ENCODE measurements at regions not wholly inside any gene's neighbourhood (a gene's known extent, or its start where the extent isn't known, plus 50 kb on each side); places are given as distances from the start of the nearest gene placed in this dataset.
"Not testable (repeated sequence)": the region's sequence is repeated elsewhere in the genome, so short reads cannot be mapped to it uniquely, and the experiment has no call there.

DNA sequence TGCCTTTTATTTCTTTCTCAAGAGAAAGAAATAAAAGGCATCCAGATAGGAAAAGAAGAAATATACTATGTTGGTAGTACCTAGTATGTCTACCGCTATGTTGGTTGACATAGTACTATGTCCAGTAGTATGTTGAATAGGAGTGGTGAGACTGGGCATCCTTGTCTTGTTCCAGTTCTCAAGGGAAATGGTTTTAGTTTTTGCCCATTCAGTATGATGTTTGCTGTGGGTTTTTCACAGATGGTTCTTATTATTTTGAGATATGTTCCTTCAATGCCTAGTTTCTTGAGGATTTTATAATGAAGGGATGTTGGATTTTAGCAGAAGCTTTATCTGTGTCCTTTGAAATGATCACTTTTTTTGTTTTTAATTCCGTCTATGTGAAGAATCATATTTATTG lies 53.0 kb upstream of the CSNK1A1L start:
- Histone ChIP-seq H3K79me2 (ENCODE audit: insufficient read depth, low read length) (no peaks in the 10 kb centered on the region), H2AFZ (ENCODE audit: low read length) (no peak overlapping the region), H3K4me1 (ENCODE audit: insufficient read depth, low read length) (no peaks in the 10 kb centered on the region), H3K27me3 (ENCODE audit: insufficient read depth, low read length) (no peaks in the 10 kb centered on the region), H3K36me3 (ENCODE audit: insufficient read depth, low read length) (no peaks in the 10 kb centered on the region), H3K9me3 (ENCODE audit: low read depth, low read length) (no peaks in the 10 kb centered on the region), H3K4me2 (ENCODE audit: insufficient read depth, low read length) (no peak overlapping the region), H4K20me1 (ENCODE audit: insufficient read depth, low read length) (no peaks in the 10 kb centered on the region), H3K4me3 (ENCODE audit: insufficient read depth, low read length) (no peak overlapping the region), H3K27ac (ENCODE audit: low read depth, low read length) (no peak overlapping the region)
- no peak for DNase-seq (ENCODE audit: insufficient read length, low spot score, missing footprints)
- no peak for TF ChIP-seq CTCF (IDR thresholded peaks at IDR 0.05; ENCODE audit: extremely low read depth, low read depth, low read length)

DNA sequence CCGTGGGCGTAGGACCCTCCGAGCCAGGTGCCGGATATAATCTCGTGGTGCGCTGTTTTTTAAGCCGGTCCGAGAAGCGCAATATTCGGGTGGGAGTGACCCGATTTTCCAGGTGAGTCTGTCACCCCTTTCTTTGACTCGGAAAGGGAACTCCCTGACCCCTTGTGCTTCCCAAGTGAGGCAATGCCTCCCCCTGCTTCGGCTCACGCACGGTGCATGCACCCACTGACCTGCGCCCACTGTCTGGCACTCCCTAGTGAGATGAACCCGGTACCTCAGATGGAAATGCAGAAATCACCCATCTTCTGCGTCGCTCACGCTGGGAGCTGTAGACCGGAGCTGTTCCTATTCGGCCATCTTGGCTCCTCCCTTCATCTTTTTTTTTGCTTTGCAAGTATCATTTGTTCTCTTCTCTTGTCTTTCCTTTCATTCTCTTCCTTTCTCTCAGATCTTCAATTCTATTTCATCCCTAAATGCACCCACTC lies 50.2 kb upstream of the CSNK1A1L start:
- not testable (repeated sequence) for H2AFZ ChIP-seq (ENCODE audit: low read length); H3K4me3 ChIP-seq (ENCODE audit: insufficient read depth, low read length); H3K9me3 ChIP-seq (ENCODE audit: low read depth, low read length); H3K4me1 ChIP-seq (ENCODE audit: insufficient read depth, low read length); DNase-seq (ENCODE audit: insufficient read length, low spot score, missing footprints); H3K4me2 ChIP-seq (ENCODE audit: insufficient read depth, low read length); H3K27ac ChIP-seq (ENCODE audit: low read depth, low read length); H3K79me2 ChIP-seq (ENCODE audit: insufficient read depth, low read length); H3K36me3 ChIP-seq (ENCODE audit: insufficient read depth, low read length); H4K20me1 ChIP-seq (ENCODE audit: insufficient read depth, low read length); H3K27me3 ChIP-seq (ENCODE audit: insufficient read depth, low read length)

Measured in osteoblast (primary cell).